NCI-H2227 (cell line): ENCODE measurements at regions not wholly inside any gene's neighbourhood (a gene's known extent, or its start where the extent isn't known, plus 50 kb on each side); places are given as distances from the start of the nearest gene placed in this dataset.

Experiments
- DNase-seq: peaks from one replicate; lab custom pipeline; 2025; ENCODE audit not compliant: unreplicated experiment; lab: John Stamatoyannopoulos, UW

DNA sequence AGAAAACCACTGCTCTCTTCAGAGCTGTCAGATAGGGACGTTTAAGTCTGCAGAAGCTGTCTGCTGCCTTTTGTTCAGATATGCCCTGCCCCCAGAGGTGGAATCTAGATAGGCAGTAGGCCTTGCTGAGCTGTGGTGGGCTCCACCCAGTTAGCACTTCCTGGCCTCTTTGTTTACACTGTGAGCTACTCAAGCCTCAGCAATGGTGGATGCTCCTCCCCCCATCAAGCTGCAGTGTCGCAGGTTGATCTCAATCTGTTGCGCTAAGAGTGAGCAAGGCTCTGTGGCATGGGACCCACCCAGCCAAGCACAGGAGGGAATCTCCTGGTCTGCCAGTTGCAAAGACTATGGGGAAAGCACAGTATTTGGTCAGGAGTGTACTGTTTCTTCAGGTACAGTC, 59.2 kb upstream of the ZNF641 start:
- peak; percentile 0 for DNase-seq

DNA sequence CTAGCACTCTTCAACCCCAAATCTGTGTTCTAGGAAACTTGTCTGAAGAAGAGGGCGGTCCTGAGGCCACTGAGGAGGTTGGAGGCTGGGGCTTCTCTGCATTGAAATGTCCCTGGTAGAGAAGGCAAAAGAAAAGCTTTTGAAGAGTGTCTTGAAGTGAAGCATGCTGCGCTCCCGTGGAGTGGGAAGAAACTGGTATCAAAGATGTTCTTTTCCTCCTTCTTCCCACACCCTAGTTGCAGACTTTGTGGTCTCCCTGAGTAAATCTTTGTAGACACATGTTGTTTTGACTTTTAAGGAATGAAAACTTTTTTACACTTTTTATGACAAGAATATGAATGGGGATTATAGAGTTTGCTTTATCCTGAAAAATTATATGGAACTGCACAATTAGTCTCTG, 59.0 kb upstream of the ANP32D start:
- no peak for DNase-seq

DNA sequence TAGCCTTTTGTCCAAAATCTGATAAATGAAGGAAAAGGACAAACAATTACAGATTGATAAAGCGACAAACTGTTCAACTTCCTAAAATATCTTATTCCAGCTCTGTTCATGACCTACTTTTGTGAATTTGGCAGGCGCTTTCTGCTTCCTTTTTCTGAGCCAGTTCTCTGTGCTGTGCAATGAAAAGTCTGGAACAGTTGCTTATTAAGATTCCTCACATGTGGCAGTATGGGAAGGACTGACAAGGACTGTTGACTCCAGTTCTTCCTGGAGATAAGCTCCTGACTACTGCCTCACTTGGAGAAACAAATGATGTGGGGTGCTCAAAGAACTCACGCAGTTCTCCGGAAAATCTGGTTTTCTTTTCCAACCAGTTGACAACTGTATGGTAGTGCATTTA, 58.3 kb upstream of the ANP32D start:
- DNase-seq = no peak

- no peak for DNase-seq
Observed at GRCh38 chr12:48419116-48419935, 53.0 kb upstream of the ANP32D start.

- no peak for DNase-seq
Observed at GRCh38 chr12:48420039-48420775, 52.2 kb upstream of the ANP32D start.

- no peak for DNase-seq
Observed at GRCh38 chr12:48422060-48422459, 50.3 kb upstream of the ANP32D start.
